H1 (cell line): ENCODE measurements at regions not wholly inside any gene's neighbourhood (a gene's known extent, or its start where the extent isn't known, plus 50 kb on each side); places are given as distances from the start of the nearest gene placed in this dataset.

Experiments used
- CTCF ChIA-PET: fragments of 300-600 bp; sonication (Branson Sonifier 250); formaldehyde crosslinking; loops from one replicate; lab custom pipeline; 2021; ENCODE audit not compliant: partially characterized antibody; lab: Charles Lee
- POLR2A ChIA-PET: fragments of 300-600 bp; sonication (Branson Sonifier 250); formaldehyde crosslinking; loops from one replicate; lab custom pipeline; 2021; ENCODE audit warnings: inconsistent platforms; ENCODE audit not compliant: partially characterized antibody; lab: Charles Lee
- DNase-seq, 2 experiments: peaks; one replicate each; pipeline versions ENCODE4 v3.0.0 to v3.0.0-alpha.2; 2010 to 2022; ENCODE audit warnings: low spot score in 2 of 2, low read depth in 1 of 2, mixed read lengths in 1 of 2
- FAIRE-seq: peaks from 2 replicates; lab custom pipeline; 2011; peaks lifted over from hg19 to GRCh38; lab: Jason Lieb, UNC
- H2AFZ ChIP-seq: 2 replicates; pipeline ENCODE4 v1.8.1; 2012; ENCODE audit warnings: low read length, inconsistent platforms
- H2AK5ac ChIP-seq: 2 replicates; pipeline ENCODE4 v1.6.1; 2013; ENCODE audit warnings: low read depth, low read length
- H2BK120ac ChIP-seq: replicated peaks from 2 replicates; pipeline ENCODE3; 2013; ENCODE audit warnings: low read depth, low read length, inconsistent platforms
- H2BK12ac ChIP-seq: 2 replicates; pipeline ENCODE4 v1.6.1; 2013; ENCODE audit warnings: low read depth, low read length
- H2BK15ac ChIP-seq: 2 replicates; pipeline ENCODE4 v1.6.1; 2013; ENCODE audit warnings: low read length
- H2BK20ac ChIP-seq: 2 replicates; pipeline ENCODE4 v1.6.1; 2013; ENCODE audit warnings: low read length
- H2BK5ac ChIP-seq: 2 replicates; pipeline ENCODE4 v1.6.1; 2013; ENCODE audit warnings: low read depth, low read length
- H3K14ac ChIP-seq: 2 replicates; pipeline ENCODE4 v1.6.1; 2013; ENCODE audit warnings: inconsistent platforms; ENCODE audit not compliant: insufficient read length
- H3K18ac ChIP-seq: 2 replicates; pipeline ENCODE4 v1.6.1; 2013; ENCODE audit warnings: low read length; ENCODE audit errors: extremely low read depth
- H3K23ac ChIP-seq: 2 replicates; pipeline ENCODE4 v1.6.1; 2013; ENCODE audit warnings: inconsistent platforms; ENCODE audit not compliant: insufficient read length
- H3K23me2 ChIP-seq: 2 replicates; pipeline ENCODE4 v1.6.1; 2013; ENCODE audit warnings: low read depth, low read length
- H3K27ac ChIP-seq: 2 replicates; pipeline ENCODE4 v1.6.1; 2011; ENCODE audit warnings: low read depth, low read length, inconsistent platforms
- H3K27me3 ChIP-seq, 4 experiments: replicated peaks in 1 of 4; 1 replicate in 1 of 4; 2 replicates in 3 of 4; pipeline versions ENCODE4 v1.6.1 to v1.8.1; 2011 to 2013; ENCODE audit warnings: low read length in 3 of 4, mild to moderate bottlenecking in 3 of 4, inconsistent platforms in 2 of 4, mixed read lengths in 2 of 4, moderate library complexity in 1 of 4; ENCODE audit not compliant: control insufficient read depth in 3 of 4, insufficient read depth in 3 of 4; ENCODE audit errors: extremely low read depth in 1 of 4
- H3K36me3 ChIP-seq, 4 experiments: 2 replicates each; pipeline versions ENCODE4 v1.6.1 to v1.8.1; 2011 to 2013; ENCODE audit warnings: mild to moderate bottlenecking in 4 of 4, low read length in 3 of 4, moderate library complexity in 2 of 4, control low read depth in 1 of 4, inconsistent platforms in 1 of 4; ENCODE audit not compliant: insufficient read depth in 4 of 4, control insufficient read depth in 2 of 4
- H3K4ac ChIP-seq: replicated peaks from 2 replicates; pipeline ENCODE3; 2013; ENCODE audit warnings: low read length, low read depth, mixed read lengths, inconsistent platforms; ENCODE audit not compliant: insufficient read length
- H3K4me1 ChIP-seq, 4 experiments: replicated peaks in 1 of 4; 1 replicate in 1 of 4; 2 replicates in 3 of 4; pipeline versions ENCODE4 v1.6.1 to v1.8.1; 2011 to 2013; ENCODE audit warnings: low read length in 3 of 4, inconsistent platforms in 2 of 4, mixed read lengths in 1 of 4; ENCODE audit not compliant: insufficient read depth in 4 of 4, control insufficient read depth in 3 of 4
- H3K4me2 ChIP-seq, 2 experiments: 2 replicates each; pipeline versions ENCODE4 v1.6.1 to v1.8.1; 2011 to 2013; ENCODE audit warnings: low read depth in 2 of 2, low read length in 2 of 2, control low read depth in 1 of 2, inconsistent platforms in 1 of 2, mild to moderate bottlenecking in 1 of 2; ENCODE audit not compliant: insufficient read depth in 1 of 2
- H3K4me3 ChIP-seq, 4 experiments: fragments of 200-600, 300-600 bp in 1 of 4; sonication (generic), shearing (Covaris generic), sonication (Bioruptor Twin) in 1 of 4; 2 replicates each; pipeline versions ENCODE4 v1.5.1 to v1.8.1; 2011 to 2016; ENCODE audit warnings: low read length in 4 of 4, low read depth in 3 of 4, control low read depth in 2 of 4, inconsistent platforms in 2 of 4, mild to moderate bottlenecking in 2 of 4, mixed read lengths in 1 of 4, moderate library complexity in 1 of 4; ENCODE audit not compliant: insufficient read depth in 2 of 4; ENCODE audit errors: extremely low read depth in 1 of 4
- H3K56ac ChIP-seq: replicated peaks from 2 replicates; pipeline ENCODE3; 2013; ENCODE audit warnings: low read depth, mild to moderate bottlenecking, mixed read lengths, low read length, inconsistent platforms; ENCODE audit not compliant: insufficient read length
- H3K79me1 ChIP-seq: 2 replicates; pipeline ENCODE4 v1.6.1; 2013; ENCODE audit warnings: low read depth, low read length, control low read depth
- H3K79me2 ChIP-seq, 2 experiments: 2 replicates each; pipeline versions ENCODE4 v1.6.1 to v1.8.1; 2012 to 2013; ENCODE audit warnings: low read length in 2 of 2, mild to moderate bottlenecking in 2 of 2, inconsistent platforms in 1 of 2; ENCODE audit not compliant: insufficient read depth in 2 of 2, control insufficient read depth in 1 of 2
- H3K9ac ChIP-seq, 4 experiments: replicated peaks in 1 of 4; 1 replicate in 1 of 4; 2 replicates in 3 of 4; pipeline versions ENCODE4 v1.6.1 to v1.8.1; 2011 to 2013; ENCODE audit warnings: low read depth in 3 of 4, low read length in 3 of 4, control low read depth in 2 of 4, mild to moderate bottlenecking in 2 of 4, moderate library complexity in 2 of 4, inconsistent platforms in 1 of 4; ENCODE audit errors: extremely low read depth in 1 of 4
- H3K9me3 ChIP-seq, 2 experiments: 2 replicates each; pipeline versions ENCODE4 v1.6.1 to v1.8.1; 2012 to 2013; ENCODE audit warnings: mild to moderate bottlenecking in 2 of 2, moderate library complexity in 2 of 2, control low read depth in 1 of 2, inconsistent platforms in 1 of 2, low read depth in 1 of 2, low read length in 1 of 2, mixed read lengths in 1 of 2; ENCODE audit not compliant: insufficient read depth in 2 of 2
- H4K20me1 ChIP-seq, 2 experiments: replicated peaks in 1 of 2; 2 replicates each; pipeline versions ENCODE3 to v1.8.1; 2011 to 2013; ENCODE audit warnings: inconsistent platforms in 2 of 2, low read length in 2 of 2, mild to moderate bottlenecking in 1 of 2; ENCODE audit not compliant: insufficient read depth in 2 of 2, control insufficient read depth in 1 of 2
- H4K5ac ChIP-seq: 2 replicates; pipeline ENCODE4 v1.6.1; 2013; ENCODE audit warnings: low read length, low read depth, mixed read lengths, inconsistent platforms; ENCODE audit not compliant: insufficient read length
- H4K8ac ChIP-seq: 2 replicates; pipeline ENCODE4 v1.8.0; 2013; ENCODE audit warnings: mild to moderate bottlenecking, moderate library complexity, low read length, inconsistent platforms; ENCODE audit not compliant: insufficient read depth; ENCODE audit errors: extremely low read depth
- H4K91ac ChIP-seq: replicated peaks from 2 replicates; pipeline ENCODE3; 2013; ENCODE audit warnings: low read length, mixed read lengths, inconsistent platforms; ENCODE audit not compliant: insufficient read length
- EP300 ChIP-seq, 2 experiments: IDR thresholded peaks; 1 replicate in 1 of 2; 2 replicates in 1 of 2; pipeline ENCODE4 v1.6.1; 2011 to 2012; ENCODE audit warnings: low read depth in 2 of 2, low read length in 2 of 2, mild to moderate bottlenecking in 2 of 2, borderline replicate concordance in 1 of 2, inconsistent platforms in 1 of 2, moderate library complexity in 1 of 2
- MAFK ChIP-seq: IDR thresholded peaks from 2 replicates; pipeline ENCODE4 v1.6.1; 2012; ENCODE audit warnings: low read depth, mild to moderate bottlenecking, improper control_type of control experiment, low read length
- NRF1 ChIP-seq: IDR thresholded peaks from 2 replicates; pipeline ENCODE4 v1.6.1; 2011; ENCODE audit warnings: mild to moderate bottlenecking, low read depth, low read length, improper control_type of control experiment
- POLR2A ChIP-seq, 2 experiments: IDR thresholded peaks; 1 replicate in 1 of 2; 2 replicates in 1 of 2; pipeline ENCODE4 v1.6.1; 2011; ENCODE audit warnings: low read depth in 2 of 2, low read length in 2 of 2, mild to moderate bottlenecking in 2 of 2; ENCODE audit errors: control extremely low read depth in 1 of 2
- WGBS, 2 experiments: shearing (Covaris generic) in 1 of 2; methylation state at CpG; one replicate each; pipeline versions ENCODE4 v1.1.6 to v1.1.7; 2013 to 2015; ENCODE audit warnings: low lambda C conversion rate in 2 of 2, mixed read lengths in 2 of 2, inconsistent platforms in 1 of 2, low coverage in 1 of 2, missing lambda C conversion rate in 1 of 2; ENCODE audit not compliant: insufficient replicate concordance in 2 of 2, insufficient coverage in 1 of 2, insufficient read length in 1 of 2; ENCODE audit errors: extremely low coverage in 1 of 2, missing lambda C conversion rate in 1 of 2; 5-methylcytosine and 5-hydroxymethylcytosine counted together
- TF ChIP-seq, protein P1 (sequence below): IDR thresholded peaks from 2 replicates; pipeline ENCODE4 v1.6.1; 2012; ENCODE audit warnings: inconsistent platforms

DNA sequence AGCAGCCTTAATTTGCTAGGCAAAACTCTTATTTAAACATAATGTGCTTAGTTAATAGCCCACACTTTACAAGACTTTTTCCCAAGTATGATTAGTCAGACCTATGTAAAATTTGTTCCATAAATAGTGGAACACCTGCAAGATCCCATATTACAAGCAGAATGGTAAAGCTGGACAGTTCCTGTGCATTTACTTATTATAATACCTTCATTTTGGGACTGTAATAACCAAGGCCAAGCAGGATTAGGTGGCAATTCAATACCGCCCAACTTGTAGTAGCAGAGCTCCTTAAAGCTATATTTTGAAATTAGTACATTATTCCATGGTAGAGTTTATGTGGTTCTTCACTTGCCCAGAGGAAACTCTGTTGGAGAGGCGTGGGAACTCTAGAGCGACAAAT, 431.5 kb upstream of the MMADHC start:
- FAIRE-seq (no peak), DNase-seq (no peak)
- Histone ChIP-seq H2BK12ac (no peak overlapping the region), H3K9ac (no peak overlapping the region), H4K8ac (no peak overlapping the region), H2AFZ (no peak overlapping the region), H3K18ac (no peak overlapping the region), H3K4me3 (no peak overlapping the region), H2AK5ac (no peak overlapping the region), H3K36me3 (no peaks in the 10 kb centered on the region), H2BK5ac (no peak overlapping the region), H3K56ac (no peak overlapping the region), H3K14ac (no peak overlapping the region), H3K4ac (no peak overlapping the region), H4K5ac (no peak overlapping the region), H3K23ac (no peak overlapping the region), H3K27me3 (no peaks in the 10 kb centered on the region), H3K9me3 (no peaks in the 10 kb centered on the region; a peak in 1 of 4 replicates), H3K23me2 (no peaks in the 10 kb centered on the region), H3K79me1 (no peaks in the 10 kb centered on the region), H2BK120ac (no peak overlapping the region), H3K4me2 (no peak overlapping the region), H3K4me1 (no peaks in the 10 kb centered on the region), H3K79me2 (no peaks in the 10 kb centered on the region), H2BK15ac (no peak overlapping the region), H3K27ac (no peak overlapping the region), H4K91ac (no peak overlapping the region), H4K20me1 (no peaks in the 10 kb centered on the region), H2BK20ac (no peak overlapping the region)
- 89% methylated on average over 3 of the region's 3 CpGs; no CpG with 5 or more reads in 1 of the 2 experiments for WGBS, 2 experiments
- ChIA-PET POLR2A (no interaction called here), CTCF (interaction anchor here (0.6 kb wide), 1 partner anchor 14 kb away, joined by 3 read pairs; no protein-coding TSS in a partner anchor)
- TF ChIP-seq POLR2A (IDR thresholded peaks at IDR 0.05; ENCODE audit: control extremely low read depth in 1 of 2, low read depth in 2 of 2, low read length in 2 of 2) (no peak), MAFK (no peak), NRF1 (no peak), EP300 (IDR thresholded peaks at IDR 0.05; ENCODE audit: borderline replicate concordance in 1 of 2, low read depth in 2 of 2, low read length in 2 of 2) (no peak)
- TF ChIP-seq, protein P1, sequence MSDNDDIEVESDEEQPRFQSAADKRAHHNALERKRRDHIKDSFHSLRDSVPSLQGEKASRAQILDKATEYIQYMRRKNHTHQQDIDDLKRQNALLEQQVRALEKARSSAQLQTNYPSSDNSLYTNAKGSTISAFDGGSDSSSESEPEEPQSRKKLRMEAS: no peak
